ENCODE measurements at regions not wholly inside any gene's neighbourhood (a gene's known extent, or its start where the extent isn't known, plus 50 kb on each side); places are given as distances from the start of the nearest gene placed in this dataset.

DNA sequence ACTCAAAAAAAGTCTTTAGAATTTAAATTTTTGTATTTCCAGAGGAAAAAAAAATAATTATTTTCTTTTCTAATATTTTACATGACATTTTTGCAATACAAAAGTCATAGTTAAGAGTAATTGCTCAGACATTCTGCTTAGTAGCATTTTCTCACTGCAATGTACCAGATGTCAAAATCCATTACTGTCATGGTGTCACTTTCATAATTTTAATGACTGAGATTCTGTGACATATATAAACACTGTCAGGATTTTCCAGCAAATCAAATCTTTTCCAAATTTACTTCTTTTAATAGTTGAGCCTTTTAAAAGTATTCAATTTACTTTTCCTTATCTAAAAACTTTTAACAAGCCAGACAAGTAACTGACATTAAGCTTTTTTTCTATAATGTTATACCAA is 422.7 kb downstream of the GRIA2 start:
- Histone ChIP-seq H3K9me3 (ENCODE audit: control insufficient read depth in 4 of 4, insufficient read depth in 3 of 4, low read length in 3 of 4) (peaks cover 0 to 2% (median under 1%) of the 10 kb centered on the region in 4 donors), H3K4me1 (ENCODE audit: control insufficient read depth in 5 of 5, insufficient read depth in 5 of 5, low read length in 5 of 5) (no peaks in the 10 kb centered on the region), H3K4me3 (no peak overlapping the region), H3K27ac (ENCODE audit: low read depth in 1 of 2, low read length in 1 of 2) (no peak overlapping the region), H3K27me3 (ENCODE audit: control insufficient read depth in 3 of 3, insufficient read depth in 3 of 3, low read length in 2 of 3) (no peaks in the 10 kb centered on the region), H3K36me3 (ENCODE audit: control insufficient read depth in 4 of 4, insufficient read depth in 4 of 4, low read length in 4 of 4) (no peaks in the 10 kb centered on the region), H3K9ac (ENCODE audit: insufficient read depth in 1 of 2, low read length in 2 of 2) (no peak overlapping the region)
- DNase-seq, result no peak
- TF ChIP-seq, protein P1, sequence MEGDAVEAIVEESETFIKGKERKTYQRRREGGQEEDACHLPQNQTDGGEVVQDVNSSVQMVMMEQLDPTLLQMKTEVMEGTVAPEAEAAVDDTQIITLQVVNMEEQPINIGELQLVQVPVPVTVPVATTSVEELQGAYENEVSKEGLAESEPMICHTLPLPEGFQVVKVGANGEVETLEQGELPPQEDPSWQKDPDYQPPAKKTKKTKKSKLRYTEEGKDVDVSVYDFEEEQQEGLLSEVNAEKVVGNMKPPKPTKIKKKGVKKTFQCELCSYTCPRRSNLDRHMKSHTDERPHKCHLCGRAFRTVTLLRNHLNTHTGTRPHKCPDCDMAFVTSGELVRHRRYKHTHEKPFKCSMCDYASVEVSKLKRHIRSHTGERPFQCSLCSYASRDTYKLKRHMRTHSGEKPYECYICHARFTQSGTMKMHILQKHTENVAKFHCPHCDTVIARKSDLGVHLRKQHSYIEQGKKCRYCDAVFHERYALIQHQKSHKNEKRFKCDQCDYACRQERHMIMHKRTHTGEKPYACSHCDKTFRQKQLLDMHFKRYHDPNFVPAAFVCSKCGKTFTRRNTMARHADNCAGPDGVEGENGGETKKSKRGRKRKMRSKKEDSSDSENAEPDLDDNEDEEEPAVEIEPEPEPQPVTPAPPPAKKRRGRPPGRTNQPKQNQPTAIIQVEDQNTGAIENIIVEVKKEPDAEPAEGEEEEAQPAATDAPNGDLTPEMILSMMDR (IDR thresholded peaks at IDR 0.05; ENCODE audit: control extremely low read depth, extremely low read depth), result no peak
- no peak for ATAC-seq (ENCODE audit: insufficient read depth, low FRiP score)

DNA sequence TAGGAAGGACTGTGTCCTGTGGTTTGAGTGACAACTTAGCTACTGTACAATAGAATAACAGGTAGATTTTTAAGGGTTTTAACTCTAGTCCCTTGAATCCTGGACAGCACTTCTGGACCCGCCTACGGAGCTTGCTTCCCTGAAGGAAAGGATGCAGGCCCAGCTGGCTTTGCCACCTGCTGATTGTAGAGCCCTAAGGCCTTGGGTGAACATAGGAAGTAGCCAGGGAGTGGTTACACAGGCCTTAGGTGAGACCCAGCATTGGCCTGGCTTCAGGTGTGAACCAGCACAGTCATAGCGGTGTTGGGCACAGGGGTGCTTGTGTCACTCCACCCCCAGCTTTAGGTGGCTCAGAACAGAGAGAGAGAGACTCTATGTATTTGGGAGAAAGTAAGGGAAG is 413.5 kb downstream of the GRIA2 start:
- DNase-seq (no peak), ATAC-seq (ENCODE audit: insufficient read depth, low FRiP score) (no peak)
- H3K4me1 ChIP-seq (ENCODE audit: control insufficient read depth in 5 of 5, insufficient read depth in 5 of 5, low read length in 5 of 5), result no peaks in the 10 kb centered on the region
- H3K4me3 ChIP-seq, result no peak overlapping the region
- no peak overlapping the region for H3K27ac ChIP-seq (ENCODE audit: low read depth in 1 of 2, low read length in 1 of 2)
- TF ChIP-seq, protein P1 (IDR thresholded peaks at IDR 0.05; ENCODE audit: control extremely low read depth, extremely low read depth), result no peak
- no peaks in the 10 kb centered on the region for H3K36me3 ChIP-seq (ENCODE audit: control insufficient read depth in 4 of 4, insufficient read depth in 4 of 4, low read length in 4 of 4)
- 96 to 98% methylated on average over 3 of the region's 3 CpGs for WGBS, 2 donors
- H3K9me3 ChIP-seq (ENCODE audit: control insufficient read depth in 4 of 4, insufficient read depth in 3 of 4, low read length in 3 of 4), result peaks cover 0 to 6% (median 2%) of the 10 kb centered on the region in 4 donors
- H3K9ac ChIP-seq (ENCODE audit: insufficient read depth in 1 of 2, low read length in 2 of 2), result no peak overlapping the region
- no peaks in the 10 kb centered on the region for H3K27me3 ChIP-seq (ENCODE audit: control insufficient read depth in 3 of 3, insufficient read depth in 3 of 3, low read length in 2 of 3)

DNA sequence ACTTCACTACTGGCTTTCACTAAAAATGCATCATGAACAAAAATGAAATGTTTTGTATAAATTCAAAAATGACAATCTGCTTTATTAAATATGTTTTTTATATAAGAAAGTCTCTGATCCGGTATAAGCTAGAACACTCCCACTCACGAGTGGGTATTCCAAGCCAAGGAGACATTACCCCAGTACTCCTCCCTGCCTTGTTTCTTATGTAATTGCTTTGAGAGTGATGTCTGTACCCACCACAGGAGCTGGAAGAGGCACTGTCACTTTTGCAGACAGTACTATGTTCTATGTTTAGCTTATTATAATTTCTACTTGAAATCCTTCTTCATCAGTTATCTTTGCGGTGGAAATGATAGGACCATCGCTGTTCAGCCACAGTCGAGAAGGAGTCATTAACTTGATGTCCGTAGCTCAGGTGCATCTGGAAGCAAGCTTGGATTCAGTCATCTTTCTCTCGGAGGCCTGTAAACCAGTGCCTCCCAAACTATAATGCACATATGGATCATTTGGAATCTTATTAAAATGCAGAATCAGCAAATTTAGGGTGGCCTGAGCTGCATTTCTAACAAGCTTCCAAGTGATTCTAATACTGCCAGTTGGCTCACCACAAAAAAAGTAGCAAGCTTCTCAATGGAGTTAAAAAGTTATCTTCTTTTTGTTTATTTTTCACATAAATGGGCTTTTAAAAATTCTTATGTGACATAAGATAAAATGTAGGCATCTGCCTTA is 396.4 kb downstream of the GRIA2 start:
- DNase-seq, result no peak

More for the DNA sequence above, 396.4 kb downstream of the GRIA2 start:
- 94 to 95% methylated on average over 7 of the region's 7 CpGs for WGBS, 2 donors
- Histone ChIP-seq H3K4me1 (ENCODE audit: control insufficient read depth in 5 of 5, insufficient read depth in 5 of 5, low read length in 5 of 5) (no peaks in the 10 kb centered on the region), H3K27me3 (ENCODE audit: control insufficient read depth in 3 of 3, insufficient read depth in 3 of 3, low read length in 2 of 3) (no peaks in the 10 kb centered on the region), H3K27ac (ENCODE audit: low read depth in 1 of 2, low read length in 1 of 2) (no peak overlapping the region), H3K36me3 (ENCODE audit: control insufficient read depth in 4 of 4, insufficient read depth in 4 of 4, low read length in 4 of 4) (no peaks in the 10 kb centered on the region), H3K4me3 (no peak overlapping the region), H3K9me3 (ENCODE audit: control insufficient read depth in 4 of 4, insufficient read depth in 3 of 4, low read length in 3 of 4) (no peaks in the 10 kb centered on the region), H3K9ac (ENCODE audit: insufficient read depth in 1 of 2, low read length in 2 of 2) (no peak overlapping the region)
- TF ChIP-seq, protein P1 (IDR thresholded peaks at IDR 0.05; ENCODE audit: control extremely low read depth, extremely low read depth), result no peak
- ATAC-seq (ENCODE audit: insufficient read depth, low FRiP score), result no peak

Measured in lung (tissue), 11 donors.